AML-193 (cell line): ENCODE measurements at regions not wholly inside any gene's neighbourhood (a gene's known extent, or its start where the extent isn't known, plus 50 kb on each side); places are given as distances from the start of the nearest gene placed in this dataset.

ENCODE experiments used
- DNase-seq, 2 experiments: peaks; one replicate each; lab custom pipeline; 2025; lab: John Stamatoyannopoulos, UW

- DNase-seq = no peak
Measured at GRCh38 chrX:10288373-10288975, 131.7 kb downstream of the CLCN4 start.

- DNase-seq = no peak
Measured at GRCh38 chrX:10296576-10296975, 139.8 kb downstream of the CLCN4 start.

GRCh38 chrX:10310511-10310910 is 153.7 kb downstream of the CLCN4 start:
- no peak for DNase-seq

- no peak for DNase-seq
Measured at GRCh38 chrX:10314530-10315104, 157.8 kb downstream of the CLCN4 start.

- DNase-seq = no peak
Measured at GRCh38 chrX:10325611-10326010, 168.8 kb downstream of the CLCN4 start.

- peak; percentile 11 to 23 for DNase-seq
Measured at GRCh38 chrX:10326578-10326977, 169.8 kb downstream of the CLCN4 start.

- DNase-seq = no peak
Measured at GRCh38 chrX:10327651-10328050, 170.9 kb downstream of the CLCN4 start.

GRCh38 chrX:10329984-10330383 is 173.2 kb downstream of the CLCN4 start:
- no peak for DNase-seq

GRCh38 chrX:10341309-10341708 is 184.5 kb downstream of the CLCN4 start:
- DNase-seq = no peak

GRCh38 chrX:10350221-10350620 is 193.4 kb downstream of the CLCN4 start:
- DNase-seq = no peak

- DNase-seq = no peak
Measured at GRCh38 chrX:10350981-10351380, 194.2 kb downstream of the CLCN4 start.

- DNase-seq = no peak
Measured at GRCh38 chrX:10352536-10352935, 195.8 kb downstream of the CLCN4 start.

GRCh38 chrX:10356979-10357378 is 200.2 kb downstream of the CLCN4 start:
- DNase-seq = no peak

- DNase-seq = no peak
Measured at GRCh38 chrX:10358958-10359357, 202.2 kb downstream of the CLCN4 start.

- DNase-seq = no peak
Measured at GRCh38 chrX:10360116-10360515, 203.3 kb downstream of the CLCN4 start.

GRCh38 chrX:10365532-10366265 is 208.9 kb downstream of the CLCN4 start:
- no peak for DNase-seq

GRCh38 chrX:10367406-10367805 is 210.6 kb downstream of the CLCN4 start:
- no peak for DNase-seq

- DNase-seq = no peak
Measured at GRCh38 chrX:10370976-10371375, 214.2 kb downstream of the CLCN4 start.

- DNase-seq = no peak
Measured at GRCh38 chrX:10377427-10377826, 220.7 kb downstream of the CLCN4 start.

GRCh38 chrX:10379878-10380277 is 223.1 kb downstream of the CLCN4 start:
- DNase-seq = no peak

GRCh38 chrX:10380300-10380699 is 223.5 kb downstream of the CLCN4 start:
- DNase-seq = no peak

- DNase-seq = no peak
Measured at GRCh38 chrX:10381193-10381592, 224.4 kb downstream of the CLCN4 start.

GRCh38 chrX:10387011-10387410 is 230.2 kb downstream of the CLCN4 start:
- DNase-seq = no peak

GRCh38 chrX:10390187-10390586 is 230.2 kb downstream of the MID1 start:
- no peak for DNase-seq
